ENCODE measurements at regions not wholly inside any gene's neighbourhood (a gene's known extent, or its start where the extent isn't known, plus 50 kb on each side); places are given as distances from the start of the nearest gene placed in this dataset.

GRCh38 chr16:62853887-62854286 is 817.6 kb upstream of the CDH8 start:
- no peaks in the 10 kb centered on the region for H3K36me3 ChIP-seq (ENCODE audit: insufficient read depth, low read length)
- TF ChIP-seq CTCF (IDR thresholded peaks at IDR 0.05; ENCODE audit: poor library complexity, severe bottlenecking) (no peak), SMC3 (conservative IDR thresholded peaks at IDR 0.05; ENCODE audit: poor library complexity) (no peak), TAF1 (IDR thresholded peaks at IDR 0.05; ENCODE audit: low read depth) (no peak), POLR2AphosphoS5 (IDR thresholded peaks at IDR 0.05) (no peak), REST (IDR thresholded peaks at IDR 0.05; ENCODE audit: borderline replicate concordance) (no peak)
- H3K4me3 ChIP-seq (ENCODE audit: low read length): no peak overlapping the region
- no peaks in the 10 kb centered on the region for H3F3A ChIP-seq (ENCODE audit: insufficient read depth, low read length, poor library complexity, severe bottlenecking)
- H3K9me3 ChIP-seq (ENCODE audit: low read length): no peaks in the 10 kb centered on the region
- no peak overlapping the region for H2AFZ ChIP-seq (ENCODE audit: low read depth, low read length)
- no peaks in the 10 kb centered on the region for H3K27me3 ChIP-seq (ENCODE audit: insufficient read depth, low read depth, low read length)
- H3K9me2 ChIP-seq (ENCODE audit: insufficient read depth, low read length): no peaks in the 10 kb centered on the region
- H3K9ac ChIP-seq (ENCODE audit: low read length): no peak overlapping the region
- H3K4me2 ChIP-seq (ENCODE audit: low read length): no peak overlapping the region
- H4K20me1 ChIP-seq (ENCODE audit: insufficient read depth): no peaks in the 10 kb centered on the region
- H3K27ac ChIP-seq (ENCODE audit: low read length): no peak overlapping the region
- no peaks in the 10 kb centered on the region for H3K79me2 ChIP-seq (replicated peaks; ENCODE audit: insufficient read depth, low read length)

- Histone ChIP-seq H3K9ac (ENCODE audit: low read length) (no peak overlapping the region), H3F3A (ENCODE audit: insufficient read depth, low read length, poor library complexity, severe bottlenecking) (no peaks in the 10 kb centered on the region), H3K36me3 (ENCODE audit: insufficient read depth, low read length) (no peaks in the 10 kb centered on the region), H3K79me2 (replicated peaks; ENCODE audit: insufficient read depth, low read length) (no peaks in the 10 kb centered on the region), H3K9me2 (ENCODE audit: insufficient read depth, low read length) (no peaks in the 10 kb centered on the region), H3K9me3 (ENCODE audit: low read length) (peaks cover 4% of the 10 kb centered on the region), H2AFZ (ENCODE audit: low read depth, low read length) (no peak overlapping the region), H3K27ac (ENCODE audit: low read length) (no peak overlapping the region), H3K27me3 (ENCODE audit: insufficient read depth, low read depth, low read length) (no peaks in the 10 kb centered on the region), H4K20me1 (ENCODE audit: insufficient read depth) (no peaks in the 10 kb centered on the region), H3K4me2 (ENCODE audit: low read length) (no peak overlapping the region), H3K4me3 (ENCODE audit: low read length) (no peak overlapping the region)
- TF ChIP-seq SMC3 (conservative IDR thresholded peaks at IDR 0.05; ENCODE audit: poor library complexity): no peak
These were observed 810.3 kb upstream of the CDH8 start for GRCh38 chr16:62846399-62847057.

- H3K9me3 ChIP-seq (ENCODE audit: low read length): no peaks in the 10 kb centered on the region
- H2AFZ ChIP-seq (ENCODE audit: low read depth, low read length): no peak overlapping the region
- H3K4me2 ChIP-seq (ENCODE audit: low read length): no peak overlapping the region
- H3K36me3 ChIP-seq (ENCODE audit: insufficient read depth, low read length): no peaks in the 10 kb centered on the region
- no peak overlapping the region for H3K9ac ChIP-seq (ENCODE audit: low read length)
- H3K9me2 ChIP-seq (ENCODE audit: insufficient read depth, low read length): no peaks in the 10 kb centered on the region
- H4K20me1 ChIP-seq (ENCODE audit: insufficient read depth): no peaks in the 10 kb centered on the region
- H3F3A ChIP-seq (ENCODE audit: insufficient read depth, low read length, poor library complexity, severe bottlenecking): no peaks in the 10 kb centered on the region
- no peak overlapping the region for H3K4me3 ChIP-seq (ENCODE audit: low read length)
- no peak for TF ChIP-seq POLR2AphosphoS5 (IDR thresholded peaks at IDR 0.05)
- TF ChIP-seq REST (IDR thresholded peaks at IDR 0.05; ENCODE audit: borderline replicate concordance): no peak
- no peak for TF ChIP-seq SMC3 (conservative IDR thresholded peaks at IDR 0.05; ENCODE audit: poor library complexity)
- TF ChIP-seq RAD21 (conservative IDR thresholded peaks at IDR 0.05): no peak
- no peak for TF ChIP-seq EP300 (conservative IDR thresholded peaks at IDR 0.05; ENCODE audit: poor library complexity, severe bottlenecking)
- TF ChIP-seq EZH2 (IDR thresholded peaks at IDR 0.05; ENCODE audit: borderline replicate concordance, insufficient read depth, low read length, poor library complexity, severe bottlenecking): no peak
- TF ChIP-seq MXI1 (conservative IDR thresholded peaks at IDR 0.05; ENCODE audit: poor library complexity, severe bottlenecking): no peak
- no peak for TF ChIP-seq CTCF (IDR thresholded peaks at IDR 0.05; ENCODE audit: poor library complexity, severe bottlenecking)
- TF ChIP-seq TAF1 (IDR thresholded peaks at IDR 0.05; ENCODE audit: low read depth): no peak
- no peak overlapping the region for H3K27ac ChIP-seq (ENCODE audit: low read length)
- no peaks in the 10 kb centered on the region for H3K27me3 ChIP-seq (ENCODE audit: insufficient read depth, low read depth, low read length)
- no peaks in the 10 kb centered on the region for H3K79me2 ChIP-seq (replicated peaks; ENCODE audit: insufficient read depth, low read length)
These were observed 796.0 kb upstream of the CDH8 start for GRCh38 chr16:62832214-62832613.
